GM10266 (cell line): ENCODE measurements at regions not wholly inside any gene's neighbourhood (a gene's known extent, or its start where the extent isn't known, plus 50 kb on each side); places are given as distances from the start of the nearest gene placed in this dataset.

Source experiments
- DNase-seq: peaks from one replicate; pipeline ENCODE4 v3.0.0; 2012; ENCODE audit errors: extremely low spot score
- CTCF ChIP-seq: IDR thresholded peaks from 2 replicates; pipeline ENCODE4 v1.5.1; 2012; ENCODE audit warnings: mild to moderate bottlenecking, low read depth; ENCODE audit not compliant: control insufficient read depth, insufficient read depth; ENCODE audit errors: missing control alignments

GRCh38 chr6:90960324-90960723 is 373.5 kb upstream of the MAP3K7 start:
- no peak for DNase-seq
- TF ChIP-seq CTCF = no peak

GRCh38 chr6:90955246-90955645 is 368.4 kb upstream of the MAP3K7 start:
- DNase-seq = no peak
- TF ChIP-seq CTCF = no peak

- TF ChIP-seq CTCF = no peak
- DNase-seq = no peak
These were observed 366.7 kb upstream of the MAP3K7 start for GRCh38 chr6:90953405-90954161.

GRCh38 chr6:90952176-90952575 is 365.3 kb upstream of the MAP3K7 start:
- no peak for TF ChIP-seq CTCF
- DNase-seq = no peak

- DNase-seq = no peak
- TF ChIP-seq CTCF = no peak
These were observed 361.7 kb upstream of the MAP3K7 start for GRCh38 chr6:90948540-90948939.

GRCh38 chr6:90947184-90948064 is 360.6 kb upstream of the MAP3K7 start:
- DNase-seq = no peak
- TF ChIP-seq CTCF = no peak

GRCh38 chr6:90941885-90942284 is 355.0 kb upstream of the MAP3K7 start:
- no peak for TF ChIP-seq CTCF
- no peak for DNase-seq
